GM21786 (cell line): ENCODE measurements at regions not wholly inside any gene's neighbourhood (a gene's known extent, or its start where the extent isn't known, plus 50 kb on each side); places are given as distances from the start of the nearest gene placed in this dataset.
"Not testable (repeated sequence)": the region's sequence is repeated elsewhere in the genome, so short reads cannot be mapped to it uniquely, and the experiment has no call there.

Experiments used
- ATAC-seq: cut with Tn5 transposase; IDR thresholded peaks from one replicate; pipeline ENCODE4 v1.9.1; 2021; ENCODE audit not compliant: unreplicated experiment

- no peak for ATAC-seq
These were observed 87.6 kb upstream of the MYLIP start for GRCh38 chr6:16041327-16041726.

- ATAC-seq: no peak
These were observed 88.3 kb upstream of the MYLIP start for GRCh38 chr6:16040628-16040974.

GRCh38 chr6:16039892-16040627 is 88.8 kb upstream of the MYLIP start:
- not testable (repeated sequence) for ATAC-seq

- no peak for ATAC-seq
These were observed 89.9 kb upstream of the MYLIP start for GRCh38 chr6:16038938-16039337.

GRCh38 chr6:16035488-16036080 is 93.3 kb upstream of the MYLIP start:
- ATAC-seq: no peak

- no peak for ATAC-seq
These were observed 95.7 kb upstream of the MYLIP start for GRCh38 chr6:16033214-16033613.

- ATAC-seq: no peak
These were observed 97.5 kb upstream of the MYLIP start for GRCh38 chr6:16031278-16031981.

GRCh38 chr6:16028966-16029365 is 99.9 kb upstream of the MYLIP start:
- ATAC-seq: no peak

- no peak for ATAC-seq
These were observed 108.6 kb upstream of the MYLIP start for GRCh38 chr6:16020259-16020658.

GRCh38 chr6:16019462-16019861 is 109.4 kb upstream of the MYLIP start:
- no peak for ATAC-seq

- no peak for ATAC-seq
These were observed 110.3 kb upstream of the MYLIP start for GRCh38 chr6:16018626-16019025.

GRCh38 chr6:16014325-16014724 is 114.6 kb upstream of the MYLIP start:
- not testable (repeated sequence) for ATAC-seq

- no peak for ATAC-seq
These were observed 121.7 kb upstream of the MYLIP start for GRCh38 chr6:16007146-16007545.

- no peak for ATAC-seq
These were observed 122.2 kb upstream of the MYLIP start for GRCh38 chr6:16006681-16007080.

GRCh38 chr6:16004934-16005679 is 123.8 kb upstream of the MYLIP start:
- ATAC-seq: no peak

GRCh38 chr6:16003197-16003491 is 125.7 kb upstream of the MYLIP start:
- ATAC-seq: no peak

- ATAC-seq: no peak
These were observed 126.3 kb upstream of the MYLIP start for GRCh38 chr6:16002332-16003196.

GRCh38 chr6:16001158-16001557 is 127.7 kb upstream of the MYLIP start:
- ATAC-seq: no peak

GRCh38 chr6:15999201-15999600 is 129.7 kb upstream of the MYLIP start:
- no peak for ATAC-seq

GRCh38 chr6:15997586-15998388 is 131.1 kb upstream of the MYLIP start:
- no peak for ATAC-seq
